ENCODE measurements at regions not wholly inside any gene's neighbourhood (a gene's known extent, or its start where the extent isn't known, plus 50 kb on each side); places are given as distances from the start of the nearest gene placed in this dataset.

- TF ChIP-seq TBL1XR1 (IDR thresholded peaks at IDR 0.05; ENCODE audit: borderline replicate concordance, low read length, partially characterized antibody) (no peak), ZBTB10 (CRISPR knock-in tag; IDR thresholded peaks at IDR 0.05; ENCODE audit: borderline replicate concordance) (no peak)
These were observed 54.8 kb upstream of the PTHLH start (continued) for GRCh38 chr12:28027328-28027727.

GRCh38 chr12:28027947-28028724 lies 55.6 kb upstream of the PTHLH start:
- Histone ChIP-seq H3K9ac (ENCODE audit: insufficient read depth, low read depth, low read length) (no peak overlapping the region), H3K79me2 (ENCODE audit: insufficient read depth, low read length) (no peaks in the 10 kb centered on the region), H3K27me3 (ENCODE audit: control insufficient read depth in 1 of 2, insufficient read depth in 2 of 2, low read length in 2 of 2) (0 out of 5 replicates have a peak, but pooled peaks cover 2 to 3% of the 10 kb centered on the region in 2 experiments), H3K27ac (ENCODE audit: extremely low read length, insufficient read depth, low read length) (no peak overlapping the region), H3K4me3 (replicated peaks in 1 of 3; ENCODE audit: insufficient read depth in 1 of 3, low read depth in 2 of 3, low read length in 3 of 3) (no peak overlapping the region), H3K36me3 (replicated peaks in 1 of 2; ENCODE audit: control insufficient read depth in 1 of 2, insufficient read depth in 2 of 2, low read length in 2 of 2) (no peaks in the 10 kb centered on the region), H4K20me1 (ENCODE audit: insufficient read depth, low read length) (no peaks in the 10 kb centered on the region), H2AFZ (ENCODE audit: low read length) (no peak overlapping the region), H3K9me3 (ENCODE audit: low read length) (no peaks in the 10 kb centered on the region), H3K4me2 (ENCODE audit: low read depth, low read length) (no peak overlapping the region), H3K4me1 (ENCODE audit: insufficient read depth, low read length) (peaks cover 2% of the 10 kb centered on the region; the same call in 1 of the 2 replicates)
- no peak for DNase-seq (ENCODE audit: low spot score)
- no peak for FAIRE-seq
- CTCF ChIA-PET (ENCODE audit: low intra/inter-chr PET ratio, low total read pairs), result no interaction called here
- in situ Hi-C loops (cut with HindIII; ENCODE audit: extremely low pct_ligation_motif_present, low pct_unique_long_range_greater_than_20kb), result no loop called here
- 31% methylated on average over 9 of the region's 11 CpGs for WGBS (ENCODE audit: low lambda C conversion rate)
- POLR2A ChIA-PET, result no interaction called here
- intact Hi-C loops (cut with micrococcal nuclease; ENCODE audit: unreplicated experiment), result no loop called here
- BruUV-seq (replicated peaks), result no TSS peak
- no peak for ATAC-seq
- no peak for TF ChIP-seq ARID4A (CRISPR knock-in tag; IDR thresholded peaks at IDR 0.05; ENCODE audit: borderline replicate concordance)
- no peak for TF ChIP-seq FOSL2 (CRISPR knock-in tag; IDR thresholded peaks at IDR 0.05)
- TF ChIP-seq KDM3A (CRISPR knock-in tag; IDR thresholded peaks at IDR 0.05; ENCODE audit: low read depth), result no peak
- TF ChIP-seq ZBTB7A (CRISPR knock-in tag; IDR thresholded peaks at IDR 0.05), result no peak
- no peak for TF ChIP-seq GRHL1 (CRISPR knock-in tag; conservative IDR thresholded peaks at IDR 0.05)
- TF ChIP-seq ZNF264 (CRISPR knock-in tag; IDR thresholded peaks at IDR 0.05), result no peak
- TF ChIP-seq DNMT1 (CRISPR knock-in tag; IDR thresholded peaks at IDR 0.05), result no peak
- no peak for TF ChIP-seq SRSF1 (optimal IDR thresholded peaks at IDR 0.05; ENCODE audit: low read depth, low read length)
- TF ChIP-seq PBX2 (CRISPR knock-in tag; IDR thresholded peaks at IDR 0.05), result no peak
- TF ChIP-seq SNAPC2 (CRISPR knock-in tag; IDR thresholded peaks at IDR 0.05), result no peak
